Smooth muscle cell (in vitro differentiated cells): ENCODE measurements at regions not wholly inside any gene's neighbourhood (a gene's known extent, or its start where the extent isn't known, plus 50 kb on each side); places are given as distances from the start of the nearest gene placed in this dataset.

Source experiments
- DNase-seq: peaks from one replicate; lab custom pipeline; 2025; ENCODE audit not compliant: unreplicated experiment; lab: John Stamatoyannopoulos, UW
- H2AFZ ChIP-seq: fragments of 200-600 bp; sonication (generic); 2 replicates; pipeline ENCODE4 v1.6.0; 2016; ENCODE audit warnings: antibody characterized with exemption, low read depth, mild to moderate bottlenecking
- H3F3A ChIP-seq: fragments of 200-600 bp; sonication (generic); 2 replicates; pipeline ENCODE4 v1.6.0; 2017; ENCODE audit warnings: antibody characterized with exemption, low read depth
- H3K27ac ChIP-seq: fragments of 200-600 bp; sonication (generic); 2 replicates; pipeline ENCODE4 v1.5.1; 2016; ENCODE audit warnings: low read depth, mild to moderate bottlenecking
- H3K27me3 ChIP-seq: fragments of 200-600 bp; sonication (generic); 2 replicates; pipeline ENCODE4 v1.6.1; 2016; ENCODE audit warnings: low read depth, mild to moderate bottlenecking
- H3K36me3 ChIP-seq: fragments of 200-600 bp; sonication (generic); 2 replicates; pipeline ENCODE4 v1.5.1; 2016; ENCODE audit warnings: low read depth
- H3K4me1 ChIP-seq: fragments of 200-600 bp; sonication (generic); 2 replicates; pipeline ENCODE4 v1.5.1; 2016; ENCODE audit warnings: low read depth
- H3K4me2 ChIP-seq: fragments of 200-600 bp; sonication (generic); 2 replicates; pipeline ENCODE4 v1.6.0; 2016; ENCODE audit warnings: mild to moderate bottlenecking
- H3K4me3 ChIP-seq: fragments of 200-600 bp; sonication (generic); 2 replicates; pipeline ENCODE4 v1.5.1; 2016; ENCODE audit warnings: mild to moderate bottlenecking
- H3K79me2 ChIP-seq: fragments of 200-600 bp; sonication (generic); 2 replicates; pipeline ENCODE4 v1.6.0; 2016; ENCODE audit warnings: low read depth, mild to moderate bottlenecking
- H3K9ac ChIP-seq: fragments of 200-600 bp; sonication (generic); 2 replicates; pipeline ENCODE4 v1.6.0; 2016; ENCODE audit warnings: low read depth
- H3K9me3 ChIP-seq: fragments of 200-600 bp; sonication (generic); replicated peaks from 2 replicates; pipeline ENCODE4 v1.5.1; 2016; ENCODE audit warnings: low read depth
- H4K20me1 ChIP-seq: fragments of 200-600 bp; sonication (generic); 2 replicates; pipeline ENCODE4 v1.6.0; 2016; ENCODE audit warnings: low read depth
- CTCF ChIP-seq: fragments of 200-600 bp; sonication (generic); IDR thresholded peaks from 2 replicates; pipeline ENCODE4 v1.5.1; 2017; ENCODE audit warnings: borderline replicate concordance, mild to moderate bottlenecking, antibody characterized with exemption; ENCODE audit not compliant: insufficient read depth, poor library complexity, severe bottlenecking
- WGBS: methylation state at CpG from one replicate; pipeline ENCODE4 v1.1.7; 2016; ENCODE audit warnings: low lambda C conversion rate; 5-methylcytosine and 5-hydroxymethylcytosine counted together

- Histone ChIP-seq H4K20me1 (no peaks in the 10 kb centered on the region), H3K36me3 (no peaks in the 10 kb centered on the region), H3K79me2 (no peaks in the 10 kb centered on the region), H3K9me3 (no peaks in the 10 kb centered on the region), H3K27ac (no peak overlapping the region), H3K4me2 (no peak overlapping the region), H3K27me3 (no peaks in the 10 kb centered on the region), H3K9ac (no peak overlapping the region), H3K4me3 (no peak overlapping the region), H2AFZ (no peak overlapping the region), H3F3A (no peaks in the 10 kb centered on the region), H3K4me1 (peaks cover 25% of the 10 kb centered on the region)
- no peak for TF ChIP-seq CTCF
- no peak for DNase-seq
These were observed 560.7 kb upstream of the KLHL1 start for GRCh38 chr13:70668983-70669382.

- Histone ChIP-seq H3K27me3 (no peaks in the 10 kb centered on the region), H3K27ac (no peak overlapping the region), H2AFZ (no peak overlapping the region), H3K9me3 (no peaks in the 10 kb centered on the region), H3F3A (no peaks in the 10 kb centered on the region), H3K4me1 (peaks cover 25% of the 10 kb centered on the region), H3K36me3 (no peaks in the 10 kb centered on the region), H3K4me2 (no peak overlapping the region), H4K20me1 (no peaks in the 10 kb centered on the region), H3K79me2 (no peaks in the 10 kb centered on the region), H3K4me3 (no peak overlapping the region), H3K9ac (no peak overlapping the region)
- WGBS, result 30% methylated on average over 1 of the region's 1 CpG
- no peak for TF ChIP-seq CTCF
- DNase-seq, result no peak
These were observed 560.0 kb upstream of the KLHL1 start for GRCh38 chr13:70668293-70668692.

- H3K9ac ChIP-seq, result no peak overlapping the region
- DNase-seq, result no peak
- no peak overlapping the region for H3K4me3 ChIP-seq
- no peak for TF ChIP-seq CTCF
- H2AFZ ChIP-seq, result no peak overlapping the region
- no peak overlapping the region for H3K27ac ChIP-seq
- H3K36me3 ChIP-seq, result no peaks in the 10 kb centered on the region
- H3K79me2 ChIP-seq, result no peaks in the 10 kb centered on the region
- WGBS, result 84% methylated on average over 1 of the region's 1 CpG
- no peaks in the 10 kb centered on the region for H4K20me1 ChIP-seq
- H3K4me2 ChIP-seq, result no peak overlapping the region
- no peaks in the 10 kb centered on the region for H3K9me3 ChIP-seq
- H3K27me3 ChIP-seq, result no peaks in the 10 kb centered on the region
- H3F3A ChIP-seq, result no peaks in the 10 kb centered on the region
- H3K4me1 ChIP-seq, result peaks cover 25% of the 10 kb centered on the region
These were observed 558.8 kb upstream of the KLHL1 start for GRCh38 chr13:70666883-70667556.

- Histone ChIP-seq H4K20me1 (no peaks in the 10 kb centered on the region), H3K4me2 (no peak overlapping the region), H3K4me3 (no peak overlapping the region), H3K27ac (no peak overlapping the region), H3K9ac (no peak overlapping the region), H2AFZ (no peak overlapping the region), H3K36me3 (no peaks in the 10 kb centered on the region), H3K9me3 (no peaks in the 10 kb centered on the region), H3K27me3 (no peaks in the 10 kb centered on the region), H3K4me1 (peaks cover 8% of the 10 kb centered on the region), H3K79me2 (no peaks in the 10 kb centered on the region), H3F3A (no peaks in the 10 kb centered on the region)
- 93% methylated on average over 1 of the region's 1 CpG for WGBS
- no peak for DNase-seq
- no peak for TF ChIP-seq CTCF
These were observed 554.1 kb upstream of the KLHL1 start for GRCh38 chr13:70662231-70662940.
